NT2/D1 (cell line): ENCODE measurements at regions not wholly inside any gene's neighbourhood (a gene's known extent, or its start where the extent isn't known, plus 50 kb on each side); places are given as distances from the start of the nearest gene placed in this dataset.

Source experiments
- DNase-seq: peaks from one replicate; pipeline ENCODE4 v3.0.0-alpha.2; 2011; ENCODE audit warnings: low read depth, low spot score
- H3K27me3 ChIP-seq: 2 replicates; pipeline ENCODE4 v1.6.0; 2011; ENCODE audit warnings: mild to moderate bottlenecking; ENCODE audit not compliant: insufficient read length, insufficient read depth
- H3K36me3 ChIP-seq: 2 replicates; pipeline ENCODE4 v1.6.1; 2011; ENCODE audit warnings: mild to moderate bottlenecking, low read length, mixed read lengths; ENCODE audit not compliant: insufficient read depth, insufficient read length
- H3K4me1 ChIP-seq: 2 replicates; pipeline ENCODE4 v1.5.1; 2011; ENCODE audit not compliant: insufficient read depth, insufficient read length
- H3K4me3 ChIP-seq: 2 replicates; pipeline ENCODE4 v1.5.1; 2011; ENCODE audit warnings: low read depth; ENCODE audit not compliant: insufficient read length
- H3K9ac ChIP-seq: 2 replicates; pipeline ENCODE4 v1.6.0; 2011; ENCODE audit warnings: low read depth; ENCODE audit not compliant: insufficient read length
- H3K9me3 ChIP-seq: 2 replicates; pipeline ENCODE4 v1.5.1; 2011; ENCODE audit warnings: mild to moderate bottlenecking, low read length; ENCODE audit not compliant: insufficient read depth
- SUZ12 ChIP-seq: IDR thresholded peaks from 2 replicates; pipeline ENCODE4 v1.6.1; 2011; ENCODE audit not compliant: insufficient read length, insufficient read depth; ENCODE audit errors: extremely low read depth
- YY1 ChIP-seq: IDR thresholded peaks from 2 replicates; pipeline ENCODE4 v1.6.1; 2011; ENCODE audit not compliant: insufficient read length, insufficient read depth
- ZNF274 ChIP-seq: IDR thresholded peaks from 2 replicates; pipeline ENCODE4 v1.6.1; 2011; ENCODE audit warnings: mild to moderate bottlenecking, low read depth, low read length

GRCh38 chr5:36443941-36444340 lies 142.2 kb upstream of the RANBP3L start:
- Histone ChIP-seq H3K9me3 (no peaks in the 10 kb centered on the region), H3K9ac (no peak overlapping the region), H3K4me1 (no peaks in the 10 kb centered on the region), H3K27me3 (no peaks in the 10 kb centered on the region), H3K36me3 (no peaks in the 10 kb centered on the region), H3K4me3 (no peak overlapping the region)
- no peak for DNase-seq
- TF ChIP-seq SUZ12 (no peak), ZNF274 (no peak), YY1 (no peak)

- DNase-seq: no peak
- Histone ChIP-seq H3K9me3 (no peaks in the 10 kb centered on the region), H3K27me3 (no peaks in the 10 kb centered on the region), H3K9ac (no peak overlapping the region), H3K4me1 (no peaks in the 10 kb centered on the region), H3K36me3 (no peaks in the 10 kb centered on the region), H3K4me3 (no peak overlapping the region)
- TF ChIP-seq SUZ12 (no peak), YY1 (no peak), ZNF274 (no peak)
Observed at GRCh38 chr5:36444582-36445418, 143.1 kb upstream of the RANBP3L start.

- no peak overlapping the region for H3K9ac ChIP-seq
- H3K36me3 ChIP-seq: no peaks in the 10 kb centered on the region
- H3K4me1 ChIP-seq: no peaks in the 10 kb centered on the region
- TF ChIP-seq ZNF274 (no peak), SUZ12 (no peak), YY1 (no peak)
- H3K27me3 ChIP-seq: no peaks in the 10 kb centered on the region
- DNase-seq: no peak
- no peak overlapping the region for H3K4me3 ChIP-seq
- no peaks in the 10 kb centered on the region for H3K9me3 ChIP-seq
Observed at GRCh38 chr5:36447776-36448175, 146.1 kb upstream of the RANBP3L start.

GRCh38 chr5:36450229-36451014 lies 148.7 kb upstream of the RANBP3L start:
- TF ChIP-seq SUZ12 (no peak), ZNF274 (no peak), YY1 (no peak)
- Histone ChIP-seq H3K9me3 (no peaks in the 10 kb centered on the region), H3K27me3 (no peaks in the 10 kb centered on the region), H3K4me1 (no peaks in the 10 kb centered on the region), H3K4me3 (no peak overlapping the region), H3K9ac (no peak overlapping the region), H3K36me3 (no peaks in the 10 kb centered on the region)
- no peak for DNase-seq

- no peak for DNase-seq
- no peaks in the 10 kb centered on the region for H3K36me3 ChIP-seq
- no peak for TF ChIP-seq ZNF274
- TF ChIP-seq YY1: no peak
- TF ChIP-seq SUZ12: no peak
- H3K4me3 ChIP-seq: no peak overlapping the region
- no peaks in the 10 kb centered on the region for H3K9me3 ChIP-seq
- H3K4me1 ChIP-seq: no peaks in the 10 kb centered on the region
- no peak overlapping the region for H3K9ac ChIP-seq
- no peaks in the 10 kb centered on the region for H3K27me3 ChIP-seq
Observed at GRCh38 chr5:36452424-36453006, 150.8 kb upstream of the RANBP3L start.

GRCh38 chr5:36457511-36458270 lies 148.7 kb upstream of the SLC1A3 start:
- Histone ChIP-seq H3K9ac (no peak overlapping the region), H3K9me3 (no peaks in the 10 kb centered on the region), H3K36me3 (no peaks in the 10 kb centered on the region), H3K4me1 (no peaks in the 10 kb centered on the region), H3K4me3 (no peak overlapping the region), H3K27me3 (no peaks in the 10 kb centered on the region)
- no peak for DNase-seq
- TF ChIP-seq YY1 (no peak), SUZ12 (no peak), ZNF274 (no peak)
